ENCODE measurements at regions not wholly inside any gene's neighbourhood (a gene's known extent, or its start where the extent isn't known, plus 50 kb on each side); places are given as distances from the start of the nearest gene placed in this dataset.
"Not testable (repeated sequence)": the region's sequence is repeated elsewhere in the genome, so short reads cannot be mapped to it uniquely, and the experiment has no call there.

GRCh38 chr6:40845553-40845952, 193.5 kb downstream of the UNC5CL start:
- DNase-seq (ENCODE audit: low read depth in 2 of 2), result peak in 1 of 2 donors; percentile 8

- DNase-seq (ENCODE audit: low read depth in 2 of 2), result no peak
Observed at GRCh38 chr6:40844246-40844645, 194.8 kb downstream of the UNC5CL start.

GRCh38 chr6:40841721-40842120, 197.3 kb downstream of the UNC5CL start:
- no peak for DNase-seq (ENCODE audit: low read depth in 2 of 2)

- no peak for DNase-seq (ENCODE audit: low read depth in 2 of 2)
Observed at GRCh38 chr6:40832691-40833090, 206.3 kb downstream of the UNC5CL start.

- DNase-seq (ENCODE audit: low read depth in 2 of 2), result no peak
Observed at GRCh38 chr6:40831381-40831780, 207.6 kb downstream of the UNC5CL start.

GRCh38 chr6:40825102-40825501, 213.9 kb downstream of the UNC5CL start:
- DNase-seq (ENCODE audit: low read depth in 2 of 2), result no peak

GRCh38 chr6:40823917-40824891, 214.8 kb downstream of the UNC5CL start:
- not testable (repeated sequence) for DNase-seq (ENCODE audit: low read depth in 2 of 2)

GRCh38 chr6:40822619-40823018, 216.4 kb downstream of the UNC5CL start:
- DNase-seq (ENCODE audit: low read depth in 2 of 2), result no peak

GRCh38 chr6:40819182-40819834, 219.7 kb downstream of the UNC5CL start:
- no peak for DNase-seq (ENCODE audit: low read depth in 2 of 2)

GRCh38 chr6:40817369-40817768, 221.7 kb downstream of the UNC5CL start:
- DNase-seq (ENCODE audit: low read depth in 2 of 2), result no peak

- DNase-seq (ENCODE audit: low read depth in 2 of 2), result no peak
Observed at GRCh38 chr6:40816601-40817000, 222.4 kb downstream of the UNC5CL start.

GRCh38 chr6:40815731-40816130, 223.3 kb downstream of the UNC5CL start:
- DNase-seq (ENCODE audit: low read depth in 2 of 2), result no peak

- no peak for DNase-seq (ENCODE audit: low read depth in 2 of 2)
Observed at GRCh38 chr6:40810171-40810570, 223.0 kb upstream of the LRFN2 start.

- no peak for DNase-seq (ENCODE audit: low read depth in 2 of 2)
Observed at GRCh38 chr6:40809627-40810026, 222.5 kb upstream of the LRFN2 start.

- DNase-seq (ENCODE audit: low read depth in 2 of 2), result no peak
Observed at GRCh38 chr6:40807484-40807883, 220.3 kb upstream of the LRFN2 start.

GRCh38 chr6:40806256-40806864, 219.2 kb upstream of the LRFN2 start:
- DNase-seq (ENCODE audit: low read depth in 2 of 2), result no peak

- DNase-seq (ENCODE audit: low read depth in 2 of 2), result no peak
Observed at GRCh38 chr6:40805336-40805735, 218.2 kb upstream of the LRFN2 start.

GRCh38 chr6:40804905-40805304, 217.7 kb upstream of the LRFN2 start:
- DNase-seq (ENCODE audit: low read depth in 2 of 2), result no peak

GRCh38 chr6:40803897-40804702, 216.9 kb upstream of the LRFN2 start:
- DNase-seq (ENCODE audit: low read depth in 2 of 2), result no peak

- no peak for DNase-seq (ENCODE audit: low read depth in 2 of 2)
Observed at GRCh38 chr6:40802481-40802880, 215.3 kb upstream of the LRFN2 start.

GRCh38 chr6:40799296-40800140, 212.4 kb upstream of the LRFN2 start:
- no peak for DNase-seq (ENCODE audit: low read depth in 2 of 2)
